GM12872 (cell line): ENCODE measurements at regions not wholly inside any gene's neighbourhood (a gene's known extent, or its start where the extent isn't known, plus 50 kb on each side); places are given as distances from the start of the nearest gene placed in this dataset.

Experiments
- CTCF ChIP-seq: IDR thresholded peaks from 3 replicates; pipeline ENCODE4 v1.5.1; 2011; ENCODE audit warnings: low read depth, mild to moderate bottlenecking, low read length, moderate library complexity; ENCODE audit not compliant: insufficient read depth

- TF ChIP-seq CTCF = no peak
These were observed 143.8 kb upstream of the PCLO start for GRCh38 chr7:83306502-83306901.

- no peak for TF ChIP-seq CTCF
These were observed 142.3 kb upstream of the PCLO start for GRCh38 chr7:83305027-83305426.

- no peak for TF ChIP-seq CTCF
These were observed 138.7 kb upstream of the PCLO start for GRCh38 chr7:83301416-83301815.

GRCh38 chr7:83290211-83290610, 127.5 kb upstream of the PCLO start:
- TF ChIP-seq CTCF = no peak

- no peak for TF ChIP-seq CTCF
These were observed 126.8 kb upstream of the PCLO start for GRCh38 chr7:83289419-83289993.

- no peak for TF ChIP-seq CTCF
These were observed 118.0 kb upstream of the PCLO start for GRCh38 chr7:83280671-83281070.

GRCh38 chr7:83276250-83276649, 113.6 kb upstream of the PCLO start:
- no peak for TF ChIP-seq CTCF

GRCh38 chr7:83273699-83274098, 111.0 kb upstream of the PCLO start:
- no peak for TF ChIP-seq CTCF
